ENCODE measurements at regions not wholly inside any gene's neighbourhood (a gene's known extent, or its start where the extent isn't known, plus 50 kb on each side); places are given as distances from the start of the nearest gene placed in this dataset.

DNA sequence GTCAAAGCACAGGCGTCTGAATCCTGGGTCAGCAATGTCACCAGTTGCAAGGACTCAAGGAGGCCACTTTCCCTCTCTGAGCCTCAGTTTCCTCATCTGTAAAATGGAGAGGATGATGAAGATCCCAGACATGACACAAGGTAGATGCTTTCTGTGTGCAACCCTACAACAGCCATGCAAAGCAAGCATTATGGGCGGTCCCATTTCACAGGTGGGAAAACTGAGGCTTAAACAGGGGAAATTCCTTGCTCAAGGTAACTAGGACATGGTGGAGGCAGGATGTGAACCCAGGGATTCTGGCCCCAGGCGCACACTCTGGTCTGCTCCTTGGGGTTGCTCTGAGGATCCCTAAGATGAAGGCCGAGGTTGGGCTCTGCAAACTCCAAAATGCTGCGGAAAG is 311.0 kb downstream of the PTPRU start:
- DNase-seq (ENCODE audit: low read depth, low spot score): no peak

DNA sequence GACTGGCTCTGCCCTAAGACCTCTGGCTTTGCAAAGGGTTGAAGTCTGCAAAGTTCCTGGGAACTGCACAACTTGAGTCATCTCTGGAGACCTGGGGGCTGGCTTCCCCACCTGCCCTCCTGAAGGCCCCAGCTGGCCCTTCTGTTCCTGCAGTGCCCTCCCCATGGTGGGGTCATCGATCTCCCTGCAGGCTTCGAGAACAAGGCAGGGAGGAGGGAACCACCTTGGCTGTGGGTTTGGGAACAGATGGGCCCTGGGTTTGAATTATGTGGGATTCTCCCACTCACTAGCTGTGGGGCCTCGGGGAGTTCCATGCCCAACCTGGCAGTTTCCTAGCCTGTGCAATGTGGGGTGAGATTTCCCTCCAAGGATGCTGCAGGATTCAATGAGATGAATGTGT is 310.2 kb downstream of the PTPRU start:
- DNase-seq (ENCODE audit: low read depth, low spot score): no peak

DNA sequence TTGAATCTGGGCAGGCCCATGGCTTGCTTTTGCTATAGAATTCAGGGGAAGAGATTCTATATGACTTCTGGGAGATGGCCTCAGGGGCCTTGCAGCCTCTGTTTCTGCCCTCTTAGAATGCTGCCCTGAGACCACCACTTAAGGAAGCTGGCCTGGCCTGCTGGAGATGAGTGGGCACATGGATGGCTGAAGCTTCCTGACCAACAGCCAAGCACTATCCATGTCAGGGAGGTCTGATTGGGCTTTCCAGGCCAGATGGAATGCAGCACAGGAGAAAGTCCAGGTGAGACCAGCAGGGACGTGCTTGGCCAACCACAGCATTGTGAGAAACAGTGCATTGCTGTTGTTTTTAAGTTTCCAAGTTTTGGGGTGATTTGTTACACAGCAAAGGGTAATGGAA is 308.1 kb downstream of the PTPRU start:
- no peak for DNase-seq (ENCODE audit: low read depth, low spot score)

DNA sequence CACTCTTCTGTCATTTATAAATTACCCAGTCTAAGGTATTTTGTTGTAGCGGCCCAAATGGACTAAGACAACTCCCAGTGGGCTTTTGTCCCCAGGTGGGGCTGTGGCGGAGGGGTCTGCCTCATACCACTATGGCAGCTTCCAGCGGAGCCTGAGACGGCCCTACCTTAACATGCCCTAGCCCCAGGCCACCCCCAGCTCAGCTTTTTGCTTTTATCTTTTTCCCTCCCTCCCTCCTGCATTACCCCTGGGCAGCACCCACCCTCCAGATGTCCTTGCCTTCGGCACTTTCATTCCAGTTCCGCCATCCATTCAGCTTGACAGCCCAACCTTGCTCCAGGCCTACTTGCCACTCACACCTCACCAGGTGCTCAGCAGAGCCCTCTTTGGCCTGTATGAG is 307.3 kb downstream of the PTPRU start:
- no peak for DNase-seq (ENCODE audit: low read depth, low spot score)

DNA sequence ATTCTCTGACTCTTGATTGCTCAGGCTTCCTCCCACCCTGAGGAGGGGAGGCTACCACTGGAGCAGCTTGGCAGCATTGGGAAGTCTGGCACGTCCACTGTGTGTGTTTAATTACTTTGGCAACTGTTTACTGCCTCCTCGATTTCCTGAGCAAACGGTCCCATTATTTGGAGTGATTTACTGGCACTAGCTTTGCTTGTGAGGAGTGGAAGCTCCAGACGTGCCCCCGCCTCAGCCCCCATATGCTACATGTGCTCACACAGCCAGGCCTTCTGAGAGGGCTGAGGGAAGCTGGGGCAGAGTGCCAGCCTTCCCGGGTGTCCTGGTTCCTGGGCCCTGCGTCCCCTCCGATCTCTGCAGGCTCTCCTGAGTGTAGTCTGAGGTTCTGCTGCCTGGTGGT is 306.2 kb downstream of the PTPRU start:
- no peak for DNase-seq (ENCODE audit: low read depth, low spot score)

DNA sequence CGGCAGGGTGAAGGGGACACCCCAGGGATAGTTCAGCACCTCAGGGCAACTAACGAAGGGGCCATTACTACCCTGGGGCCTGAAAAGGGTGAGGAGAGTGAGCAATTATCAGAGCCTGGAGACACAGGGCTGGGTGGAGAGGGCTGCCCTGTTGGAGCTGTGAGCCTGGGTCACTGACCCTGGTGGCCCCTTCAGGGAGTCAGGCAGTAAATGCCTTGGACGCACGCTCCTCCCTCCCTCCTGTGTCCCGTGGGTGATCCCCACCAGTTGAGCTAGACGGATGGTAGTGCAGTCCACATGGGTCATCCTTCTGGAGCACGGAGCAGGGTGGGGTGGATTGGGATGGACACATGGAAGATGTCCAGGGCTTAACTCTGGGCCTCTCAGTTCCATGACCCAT is 305.3 kb downstream of the PTPRU start:
- DNase-seq (ENCODE audit: low read depth, low spot score): no peak

DNA sequence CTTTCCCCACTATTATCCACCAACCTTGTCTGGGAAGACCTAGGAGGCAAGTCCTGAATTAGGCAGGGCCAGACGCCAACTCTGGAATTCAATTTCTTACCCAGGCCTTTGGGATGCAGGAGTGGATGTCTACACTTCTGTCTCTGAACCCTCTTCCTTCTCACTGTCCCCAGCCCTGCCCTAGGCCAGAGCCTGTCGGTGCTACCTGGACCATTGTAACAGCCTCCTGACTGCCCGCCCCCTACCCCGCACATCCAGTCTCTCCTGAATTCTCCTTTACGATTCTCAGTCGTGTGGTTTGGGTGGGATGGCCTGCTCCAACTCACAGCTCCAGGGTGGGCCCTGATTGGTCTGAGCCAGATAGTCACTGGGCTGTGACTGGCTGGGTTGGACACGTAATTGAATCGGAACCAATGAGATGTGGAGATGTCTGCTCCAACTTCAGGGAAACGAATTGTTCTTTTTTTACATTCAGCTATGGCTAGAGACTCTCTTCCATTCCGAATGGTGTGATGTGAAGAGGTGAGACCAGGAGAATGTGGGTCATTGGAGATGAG is 304.6 kb downstream of the PTPRU start:
- DNase-seq (ENCODE audit: low read depth, low spot score): no peak

DNA sequence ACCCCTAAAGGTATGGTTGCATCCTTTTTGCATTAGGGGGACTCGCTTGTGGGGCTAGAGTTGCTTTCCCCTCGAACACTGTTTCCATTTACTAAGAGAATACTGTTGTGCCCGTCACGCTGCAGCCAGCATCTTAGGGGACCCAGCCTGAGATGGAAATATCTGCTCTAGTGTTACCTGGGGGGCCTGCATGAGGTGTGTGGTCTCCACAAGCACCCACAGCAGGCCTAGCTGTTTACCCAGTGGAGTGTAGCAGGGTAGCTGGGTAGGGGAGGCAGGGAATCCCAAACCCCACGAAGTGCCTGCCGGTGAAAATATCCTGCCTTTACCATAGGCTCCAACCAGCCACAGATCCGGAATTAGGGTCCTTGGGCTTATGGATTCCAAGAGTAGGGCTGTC is 303.6 kb downstream of the PTPRU start:
- no peak for DNase-seq (ENCODE audit: low read depth, low spot score)

DNA sequence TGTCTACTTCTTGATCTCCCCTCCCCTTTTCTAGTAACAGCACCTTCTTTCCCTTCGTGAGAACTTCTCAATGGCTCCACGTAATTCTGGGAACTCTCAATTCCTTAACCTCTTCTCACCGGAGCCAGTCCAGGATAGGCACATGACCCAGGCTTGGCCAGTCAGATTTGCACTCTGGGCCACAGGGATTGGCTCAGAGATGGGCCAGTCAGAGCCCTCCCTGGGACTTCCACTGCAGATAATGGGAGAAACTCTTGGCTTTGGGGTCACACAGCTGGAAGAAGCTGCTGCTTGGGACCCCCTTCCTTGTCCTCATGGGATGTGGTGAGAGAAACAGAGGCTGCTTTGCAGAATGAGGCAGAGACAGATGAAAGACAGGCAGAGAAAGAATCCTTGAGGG is 302.3 kb downstream of the PTPRU start:
- no peak for DNase-seq (ENCODE audit: low read depth, low spot score)

DNA sequence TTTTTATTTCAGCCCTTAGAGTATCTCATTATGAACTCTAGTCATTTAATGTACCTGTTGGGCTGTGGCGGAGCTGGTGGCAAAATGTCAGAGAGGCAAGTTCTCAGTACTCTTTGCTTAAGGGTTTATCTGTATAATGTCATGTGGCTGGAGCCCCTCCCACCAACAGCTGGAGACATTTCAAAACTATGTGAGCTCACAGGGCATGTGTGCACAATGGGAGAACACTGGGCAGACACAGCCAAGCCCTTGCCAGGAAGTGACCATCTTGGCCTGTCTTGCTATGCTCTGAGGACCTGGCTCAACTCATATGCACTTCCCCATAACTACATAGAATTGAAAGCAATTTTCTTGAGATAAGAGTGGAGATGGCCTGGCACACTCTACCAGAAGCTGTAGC is 296.4 kb downstream of the PTPRU start:
- DNase-seq (ENCODE audit: low read depth, low spot score): no peak

DNA sequence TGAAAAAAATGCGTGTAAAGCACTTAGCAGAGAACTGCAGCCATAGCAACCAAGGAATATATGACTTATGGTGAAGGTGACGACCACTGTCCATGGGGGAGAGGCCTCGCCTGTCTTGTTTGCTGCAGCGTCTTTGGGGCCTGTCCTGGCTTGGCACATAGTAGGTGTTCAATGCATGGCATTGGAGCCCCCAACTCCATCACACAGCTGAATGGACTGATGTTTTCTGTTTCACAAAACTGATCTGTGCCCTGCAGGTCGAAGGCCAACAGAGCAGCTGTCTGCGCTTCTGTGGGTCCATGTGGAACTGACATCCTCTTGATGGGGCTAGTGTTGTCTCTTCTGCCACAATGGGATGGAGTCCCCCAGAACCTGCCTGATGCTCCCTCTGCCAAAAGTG is 296.0 kb downstream of the PTPRU start:
- no peak for DNase-seq (ENCODE audit: low read depth, low spot score)

DNA sequence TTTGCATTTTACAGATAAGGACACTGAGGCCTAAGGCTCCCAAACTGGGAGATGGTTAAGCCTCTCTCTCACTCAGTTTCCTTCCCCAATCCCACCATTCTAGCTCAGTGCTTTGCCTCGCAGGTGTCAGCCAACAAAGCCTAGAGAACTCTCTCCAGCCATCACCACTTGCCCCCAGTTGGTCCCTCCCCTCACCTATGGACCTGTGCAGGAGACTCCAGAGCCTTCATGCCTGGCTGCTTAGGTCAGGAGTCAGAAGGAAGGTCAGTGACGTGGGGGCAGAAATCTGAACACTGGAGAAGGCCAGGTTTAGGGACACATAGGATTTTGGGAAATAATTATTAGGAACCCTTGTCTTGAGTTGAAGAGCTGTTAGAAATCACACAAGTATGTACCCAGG is 295.3 kb downstream of the PTPRU start:
- no peak for DNase-seq (ENCODE audit: low read depth, low spot score)

DNA sequence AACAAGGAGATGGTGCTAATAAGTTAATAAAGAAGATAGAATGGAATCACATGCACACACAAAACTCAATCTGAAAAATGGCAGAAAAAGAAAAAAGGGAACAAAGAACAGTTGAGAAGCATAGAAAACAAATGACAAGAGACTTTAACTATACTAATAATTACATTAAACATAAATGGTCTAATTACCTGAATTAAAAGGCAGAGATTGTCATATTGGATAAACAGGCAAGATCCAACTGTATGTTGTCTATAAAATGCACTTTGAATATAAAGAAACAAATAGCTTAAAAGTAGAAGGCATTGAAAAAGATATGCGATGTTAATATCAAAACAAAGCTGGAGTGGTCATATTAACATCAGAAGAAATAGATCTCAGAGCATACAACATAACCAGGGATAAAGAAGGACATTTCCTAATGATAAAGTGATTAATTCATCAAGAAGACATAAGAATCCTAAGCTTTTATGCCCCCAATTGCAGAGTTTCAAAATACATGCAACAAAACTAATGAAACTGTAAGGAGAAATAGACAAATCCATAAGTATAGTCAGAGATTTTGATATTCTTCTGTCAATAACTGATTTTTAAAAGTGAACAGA is 293.5 kb downstream of the PTPRU start:
- DNase-seq (ENCODE audit: low read depth, low spot score): no peak

DNA sequence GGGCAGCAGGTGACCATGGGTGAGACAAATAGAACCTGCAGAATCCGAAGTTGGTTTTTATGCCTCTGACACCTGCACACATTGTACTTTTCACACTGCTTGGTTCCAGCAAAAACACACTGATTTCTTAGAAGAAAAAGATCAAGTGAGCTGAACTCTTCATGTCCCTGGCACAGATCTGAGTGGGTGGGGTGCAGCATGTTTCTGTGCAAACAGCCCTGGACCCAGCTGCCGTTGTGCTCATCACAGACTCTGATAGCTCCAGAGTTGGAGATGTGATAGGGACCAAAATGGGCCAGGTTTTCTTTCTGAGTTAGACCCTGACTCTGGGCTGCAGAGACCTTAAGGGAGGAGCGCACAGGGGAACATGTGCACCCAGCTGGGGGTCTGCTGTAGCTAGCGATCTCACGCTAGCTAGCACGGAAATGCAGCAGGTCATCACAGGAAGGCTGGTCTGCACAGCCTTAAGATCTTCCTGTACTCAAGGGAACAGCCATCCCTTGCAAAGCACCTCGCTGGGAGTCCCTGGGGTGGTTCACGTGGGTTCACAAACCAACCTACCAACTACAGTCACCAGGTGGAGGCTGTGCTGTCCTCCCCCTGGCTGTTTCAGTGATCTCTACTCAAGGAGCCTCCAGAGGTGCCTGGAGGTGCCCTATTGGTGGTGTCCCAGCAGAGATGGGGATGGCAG is 291.1 kb downstream of the PTPRU start:
- no peak for DNase-seq (ENCODE audit: low read depth, low spot score)

DNA sequence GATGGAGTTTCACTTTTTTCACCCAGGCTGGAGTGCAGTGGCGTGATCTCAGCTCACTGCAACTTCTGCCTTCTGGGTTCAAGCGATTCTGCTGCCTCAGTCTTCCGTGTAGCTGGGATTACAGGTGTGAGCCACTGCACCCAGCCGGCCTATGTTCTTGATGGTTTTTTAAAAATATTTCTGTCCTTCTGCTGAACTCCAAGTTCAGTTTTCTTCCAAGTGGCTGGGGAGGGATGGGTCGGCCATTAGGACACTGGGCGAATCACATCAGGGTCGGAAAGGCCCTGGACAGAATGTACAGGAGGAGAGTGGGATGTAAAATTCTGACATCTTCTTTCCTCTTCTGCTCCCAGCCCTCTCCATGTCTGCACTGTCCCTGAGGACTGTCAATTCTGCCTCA is 289.6 kb downstream of the PTPRU start:
- no peak for DNase-seq (ENCODE audit: low read depth, low spot score)

DNA sequence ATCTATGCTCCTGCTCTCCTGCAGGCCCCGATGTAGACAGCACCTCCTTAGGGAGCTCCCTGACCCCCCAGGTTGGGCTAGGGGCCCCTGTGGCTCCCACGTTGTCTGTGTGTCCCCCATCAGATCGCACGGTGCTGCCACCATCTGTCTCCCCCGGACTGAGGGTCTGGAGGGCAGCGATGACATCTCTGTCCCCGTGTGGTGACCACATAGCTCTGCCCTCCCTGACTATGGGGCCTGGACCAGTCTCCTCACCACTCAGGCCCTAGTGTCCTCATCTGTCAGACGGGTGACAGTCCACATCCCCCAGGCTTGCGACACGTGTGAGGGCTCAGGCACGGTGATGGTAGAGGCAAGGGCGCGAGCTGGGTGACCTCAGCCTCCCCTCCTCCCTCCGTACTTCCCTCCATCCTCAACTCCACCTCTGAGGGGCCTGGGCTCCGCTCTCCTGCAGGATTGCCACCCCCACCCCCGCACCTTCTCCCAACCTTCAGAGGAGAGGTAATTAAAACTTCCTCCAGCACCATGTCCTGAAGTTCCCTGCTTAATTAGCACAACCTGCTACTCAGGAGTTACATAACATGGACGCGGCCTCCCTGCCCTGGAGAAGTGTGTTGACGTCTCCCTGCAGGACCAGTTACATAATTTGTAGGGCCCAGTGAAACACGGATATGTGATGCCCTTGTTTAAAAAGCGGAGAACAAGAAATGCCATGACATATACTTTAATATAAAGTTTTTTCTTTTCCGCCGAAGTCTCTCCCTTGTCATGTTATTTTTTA is 288.2 kb downstream of the PTPRU start:
- DNase-seq (ENCODE audit: low read depth, low spot score): no peak

DNA sequence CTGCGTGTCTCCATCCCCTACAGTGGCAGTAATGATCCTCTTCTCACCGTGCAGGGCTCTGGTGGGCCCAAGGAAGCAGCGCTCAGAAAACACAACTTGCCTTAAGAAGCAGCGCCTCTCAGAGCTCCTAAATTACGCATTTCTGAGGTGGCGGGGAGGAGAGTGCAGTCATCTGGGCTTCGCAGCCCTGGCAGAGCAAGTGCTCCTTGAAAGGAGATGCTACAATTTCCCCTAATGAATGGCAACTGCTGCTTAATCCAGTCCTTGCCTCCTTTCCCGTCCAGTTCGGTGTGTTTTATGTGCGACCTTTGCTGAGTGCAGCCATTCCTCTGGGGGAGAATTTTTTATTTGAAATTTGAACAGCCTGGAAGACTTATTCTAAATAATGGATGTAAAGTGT is 287.3 kb downstream of the PTPRU start:
- DNase-seq (ENCODE audit: low read depth, low spot score): no peak

DNA sequence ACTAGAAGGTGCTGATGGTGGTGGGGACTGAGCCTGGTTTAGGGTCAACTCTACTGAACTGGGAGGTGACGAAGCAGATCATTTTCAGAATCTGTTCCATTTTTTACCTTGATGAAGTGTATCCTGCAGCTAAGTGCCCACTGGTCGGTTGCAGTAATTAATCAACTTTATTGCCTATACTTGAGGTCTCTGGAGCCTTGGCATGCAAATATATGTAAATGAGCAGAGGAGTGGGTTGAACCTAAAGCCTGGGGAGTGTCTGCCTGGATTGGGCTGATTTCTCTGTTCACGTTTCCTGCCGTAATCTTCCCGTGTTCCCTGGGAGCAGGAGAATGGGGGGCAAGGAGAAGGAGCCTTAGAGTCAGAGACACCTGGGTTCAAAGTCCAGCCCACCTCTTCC is 286.8 kb downstream of the PTPRU start:
- no peak for DNase-seq (ENCODE audit: low read depth, low spot score)

DNA sequence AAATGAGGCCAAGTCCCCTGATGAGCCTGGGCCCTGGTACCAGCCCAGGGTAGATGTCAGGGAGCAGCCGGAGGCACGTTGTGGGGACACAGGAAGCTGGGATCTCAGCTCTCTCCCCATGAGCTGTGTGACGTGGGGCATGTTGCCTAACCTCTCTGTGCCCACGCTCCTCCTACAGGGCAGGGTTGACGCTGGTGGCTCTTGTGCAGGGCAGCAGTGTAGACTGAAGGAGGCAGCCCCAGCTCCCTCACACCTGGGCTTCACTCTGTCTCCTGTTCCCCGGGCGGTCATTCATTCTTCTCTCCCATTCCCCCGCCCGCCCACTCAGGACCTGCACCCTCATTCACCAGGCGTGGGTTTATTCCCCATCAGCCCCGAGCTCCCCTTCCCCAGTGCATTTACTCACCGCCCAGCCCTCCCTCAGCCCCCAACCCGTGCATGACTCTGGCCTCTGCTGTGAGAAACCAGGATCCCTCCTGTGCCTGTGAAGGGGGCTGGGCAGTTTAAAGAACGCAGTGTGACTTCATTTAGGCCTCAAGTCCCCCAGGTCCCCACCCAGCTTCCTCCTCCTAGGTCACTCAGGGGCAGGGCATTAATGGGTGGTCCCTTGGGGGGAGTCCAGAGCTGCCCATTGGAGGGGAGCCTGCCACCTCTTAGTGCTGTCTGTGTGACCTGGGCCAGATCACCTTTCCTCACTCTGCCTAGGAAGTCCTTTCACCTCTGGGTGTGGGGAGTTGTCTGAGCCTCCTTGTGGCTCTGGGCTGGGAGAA is 285.7 kb downstream of the PTPRU start:
- DNase-seq (ENCODE audit: low read depth, low spot score): no peak

DNA sequence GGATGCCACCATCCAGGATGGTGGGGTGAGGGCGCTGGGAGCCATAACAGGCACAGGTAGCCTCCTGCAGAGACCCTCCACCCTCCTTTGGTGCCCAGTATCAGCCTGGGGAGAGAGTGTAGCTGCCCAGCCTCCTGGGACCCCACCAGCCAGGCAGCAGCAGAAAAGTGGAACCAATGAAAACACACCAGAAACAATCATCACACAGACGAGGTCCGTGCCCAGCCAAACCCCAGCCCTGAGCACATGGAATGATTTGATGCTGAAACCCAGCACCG is 285.1 kb downstream of the PTPRU start:
- no peak for DNase-seq (ENCODE audit: low read depth, low spot score)

DNA sequence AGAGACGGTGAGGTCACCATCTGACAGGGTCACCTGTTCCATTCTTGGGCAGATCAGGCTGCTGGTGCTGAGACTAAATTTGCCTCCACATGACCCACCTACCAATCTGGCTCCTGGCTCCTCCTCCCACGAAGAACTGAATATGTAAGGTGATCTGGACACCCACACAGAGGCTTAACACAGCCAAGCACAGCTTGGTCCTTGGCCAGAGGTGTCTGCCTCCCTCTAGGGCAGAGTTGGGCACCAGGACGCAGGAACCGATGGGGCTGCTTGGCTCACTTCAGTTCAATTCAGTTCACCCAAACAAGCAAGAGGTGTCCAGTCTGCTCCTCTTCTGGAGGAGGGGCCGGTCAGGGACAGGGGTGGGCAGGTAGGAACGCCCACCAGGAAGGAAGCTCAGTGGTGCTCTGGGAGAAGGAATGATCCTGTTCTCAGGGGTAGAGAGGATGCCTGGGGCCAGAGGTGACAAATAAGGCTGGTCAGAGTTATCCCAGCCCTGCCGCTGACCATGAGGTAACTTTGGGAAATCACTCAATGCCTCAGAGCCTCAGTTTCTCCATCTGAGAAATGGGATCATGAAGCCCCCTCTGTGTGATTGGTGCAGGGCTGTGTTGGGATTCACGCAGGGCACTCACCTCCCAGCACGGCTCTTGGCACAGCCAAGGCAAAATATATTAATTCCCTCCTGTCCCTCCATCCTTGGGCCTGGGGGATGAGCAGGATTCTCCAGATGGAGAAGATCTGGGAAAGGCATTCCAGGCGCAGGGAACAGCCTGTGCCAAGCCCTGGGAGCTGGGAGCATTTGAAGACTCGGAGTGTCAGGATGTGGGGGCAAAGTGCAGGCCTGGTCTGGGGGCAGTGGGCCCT is 284.5 kb downstream of the PTPRU start:
- no peak for DNase-seq (ENCODE audit: low read depth, low spot score)

DNA sequence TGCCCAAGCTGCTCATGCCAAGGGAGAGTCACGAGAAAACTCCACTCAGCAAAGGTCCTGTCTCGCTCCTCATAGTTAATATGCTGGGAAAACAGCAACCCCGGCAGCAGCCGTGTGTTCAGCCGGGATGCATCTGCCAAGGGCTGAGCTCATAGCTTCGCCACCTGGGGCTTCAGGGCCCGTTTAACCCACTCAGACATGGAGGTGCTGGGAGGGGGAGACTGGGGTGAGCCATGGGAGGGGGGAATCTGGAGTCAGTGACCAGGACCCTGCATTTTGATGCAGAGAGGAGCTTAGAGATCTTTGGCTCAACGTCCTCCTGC is 283.4 kb downstream of the PTPRU start:
- DNase-seq (ENCODE audit: low read depth, low spot score): no peak

Data from iPS DF 19.7 (cell line).